ENCODE measurements at regions not wholly inside any gene's neighbourhood (a gene's known extent, or its start where the extent isn't known, plus 50 kb on each side); places are given as distances from the start of the nearest gene placed in this dataset.

DNA sequence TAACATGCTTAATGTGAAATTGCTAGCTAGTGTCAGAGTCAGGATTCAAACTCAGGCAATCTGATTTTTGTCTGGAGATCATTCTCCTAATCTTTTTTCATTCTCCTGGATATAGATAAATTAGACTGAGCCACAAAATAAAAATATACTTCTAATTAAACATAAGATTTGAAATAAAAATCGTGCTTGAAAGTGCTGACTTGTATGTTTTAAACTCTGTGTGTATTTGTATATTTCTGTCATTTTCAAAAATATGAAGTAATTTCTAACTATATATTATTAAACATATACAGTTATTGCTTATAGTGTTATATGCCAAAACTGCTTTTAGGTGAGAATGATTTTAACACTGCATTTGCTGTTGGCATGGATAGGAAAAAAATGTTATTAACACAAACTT, 239.4 kb downstream of the KCNJ2 start:
- intact Hi-C loops (cut with micrococcal nuclease; ENCODE audit: unreplicated experiment), result no loop called here
- TF ChIP-seq, protein P1, sequence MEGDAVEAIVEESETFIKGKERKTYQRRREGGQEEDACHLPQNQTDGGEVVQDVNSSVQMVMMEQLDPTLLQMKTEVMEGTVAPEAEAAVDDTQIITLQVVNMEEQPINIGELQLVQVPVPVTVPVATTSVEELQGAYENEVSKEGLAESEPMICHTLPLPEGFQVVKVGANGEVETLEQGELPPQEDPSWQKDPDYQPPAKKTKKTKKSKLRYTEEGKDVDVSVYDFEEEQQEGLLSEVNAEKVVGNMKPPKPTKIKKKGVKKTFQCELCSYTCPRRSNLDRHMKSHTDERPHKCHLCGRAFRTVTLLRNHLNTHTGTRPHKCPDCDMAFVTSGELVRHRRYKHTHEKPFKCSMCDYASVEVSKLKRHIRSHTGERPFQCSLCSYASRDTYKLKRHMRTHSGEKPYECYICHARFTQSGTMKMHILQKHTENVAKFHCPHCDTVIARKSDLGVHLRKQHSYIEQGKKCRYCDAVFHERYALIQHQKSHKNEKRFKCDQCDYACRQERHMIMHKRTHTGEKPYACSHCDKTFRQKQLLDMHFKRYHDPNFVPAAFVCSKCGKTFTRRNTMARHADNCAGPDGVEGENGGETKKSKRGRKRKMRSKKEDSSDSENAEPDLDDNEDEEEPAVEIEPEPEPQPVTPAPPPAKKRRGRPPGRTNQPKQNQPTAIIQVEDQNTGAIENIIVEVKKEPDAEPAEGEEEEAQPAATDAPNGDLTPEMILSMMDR (conservative IDR thresholded peaks at IDR 0.05), result no peak
- no peak for TF ChIP-seq EZH2 (IDR thresholded peaks at IDR 0.05; ENCODE audit: low read depth)

DNA sequence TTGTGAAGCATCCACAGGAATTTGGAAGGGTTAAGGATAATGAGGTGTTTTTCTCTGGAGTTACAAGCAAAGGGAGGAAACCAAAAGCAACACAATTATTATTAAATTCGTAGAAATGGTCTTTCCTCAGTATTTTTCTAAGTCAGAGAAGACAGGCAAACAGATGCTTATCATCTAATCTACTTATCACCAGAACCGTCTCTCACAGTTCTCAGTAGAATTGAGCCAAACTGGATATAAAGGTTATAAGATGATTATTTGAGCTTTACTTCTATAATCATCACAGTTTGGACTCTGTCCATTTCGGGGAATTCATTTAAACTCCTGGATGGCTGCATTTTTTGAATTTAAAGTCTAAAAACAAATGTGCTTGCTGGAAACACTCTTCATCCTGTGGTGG, 245.0 kb downstream of the KCNJ2 start:
- CTCF ChIA-PET, result no interaction called here
- no peaks in the 10 kb centered on the region for H3K4me1 ChIP-seq (replicated peaks; ENCODE audit: insufficient read depth)
- no peaks in the 10 kb centered on the region for H4K20me1 ChIP-seq (ENCODE audit: insufficient read depth)
- H3K4me3 ChIP-seq, result no peak overlapping the region
- no peaks in the 10 kb centered on the region for H3K36me3 ChIP-seq (ENCODE audit: low read depth)
- no peaks in the 10 kb centered on the region for H3K27me3 ChIP-seq (ENCODE audit: insufficient read depth, low read depth)
- no TSS peak for BruUV-seq (replicated peaks)
- intact Hi-C loops (cut with micrococcal nuclease; ENCODE audit: unreplicated experiment), result no loop called here
- H3F3A ChIP-seq (ENCODE audit: insufficient read depth, low read depth), result no peaks in the 10 kb centered on the region
- H3K9me2 ChIP-seq (ENCODE audit: insufficient read depth), result 0 out of 2 replicates have a peak, but pooled peaks cover 4% of the 10 kb centered on the region
- H3K9me3 ChIP-seq (ENCODE audit: insufficient read depth, low read depth), result no peaks in the 10 kb centered on the region
- no peak overlapping the region for H3K27ac ChIP-seq
- POLR2A ChIA-PET (ENCODE audit: unreplicated experiment), result no interaction called here
- DNase-seq, result no peak
- no peak overlapping the region for H2AFZ ChIP-seq
- TF ChIP-seq, protein P1 (conservative IDR thresholded peaks at IDR 0.05), result no peak
- no peak for TF ChIP-seq EZH2 (IDR thresholded peaks at IDR 0.05; ENCODE audit: low read depth)
- no peak overlapping the region for H3K4me2 ChIP-seq
- H3K79me2 ChIP-seq (ENCODE audit: low read depth), result no peaks in the 10 kb centered on the region

More for the DNA sequence above, 239.4 kb downstream of the KCNJ2 start:
- H3K4me1 ChIP-seq (replicated peaks; ENCODE audit: insufficient read depth), result peaks cover 14% of the 10 kb centered on the region
- no peaks in the 10 kb centered on the region for H3K36me3 ChIP-seq (ENCODE audit: low read depth)
- no peaks in the 10 kb centered on the region for H3K27me3 ChIP-seq (ENCODE audit: insufficient read depth, low read depth)
- no peak overlapping the region for H2AFZ ChIP-seq
- no peak for DNase-seq
- no TSS peak for BruUV-seq (replicated peaks)
- ChIA-PET POLR2A (ENCODE audit: unreplicated experiment) (no interaction called here), CTCF (no interaction called here)
- H3K79me2 ChIP-seq (ENCODE audit: low read depth), result no peaks in the 10 kb centered on the region
- H4K20me1 ChIP-seq (ENCODE audit: insufficient read depth), result no peaks in the 10 kb centered on the region
- H3K4me2 ChIP-seq, result no peak overlapping the region
- H3F3A ChIP-seq (ENCODE audit: insufficient read depth, low read depth), result no peaks in the 10 kb centered on the region
- H3K27ac ChIP-seq, result no peak overlapping the region
- no peak overlapping the region for H3K4me3 ChIP-seq
- H3K9me2 ChIP-seq (ENCODE audit: insufficient read depth), result 0 out of 2 replicates have a peak, but pooled peaks cover 4% of the 10 kb centered on the region
- no peaks in the 10 kb centered on the region for H3K9me3 ChIP-seq (ENCODE audit: insufficient read depth, low read depth)

DNA sequence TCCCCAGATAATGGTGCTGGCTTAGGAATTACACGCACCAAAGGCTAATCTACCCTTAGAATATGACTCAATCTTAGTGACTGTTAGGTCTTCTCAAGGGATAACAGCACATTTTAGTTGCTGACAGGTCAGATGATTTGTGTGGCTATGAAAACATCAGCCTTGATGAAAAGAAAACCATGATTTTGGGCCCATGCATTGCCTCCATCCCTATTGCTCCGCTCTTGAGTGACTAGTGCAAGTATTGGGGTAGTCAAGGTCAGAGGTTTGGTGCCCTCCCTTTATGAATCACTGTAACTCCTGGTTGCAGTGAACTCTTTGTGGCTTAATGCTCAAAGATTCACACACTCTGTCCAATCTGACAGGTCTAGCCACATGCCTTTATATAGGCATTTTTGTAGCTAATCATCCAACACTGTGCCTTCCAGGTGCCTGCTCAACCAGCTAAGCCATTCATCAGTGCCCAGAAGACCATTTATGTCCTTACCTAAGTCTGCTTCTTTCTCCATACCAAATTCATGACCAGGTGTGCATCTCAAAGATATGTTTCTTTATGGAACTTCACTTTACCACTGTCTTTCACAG, 251.6 kb downstream of the KCNJ2 start:
- no peak overlapping the region for H2AFZ ChIP-seq
- no peaks in the 10 kb centered on the region for H3K9me3 ChIP-seq (ENCODE audit: insufficient read depth, low read depth)
- no peaks in the 10 kb centered on the region for H3K4me1 ChIP-seq (replicated peaks; ENCODE audit: insufficient read depth)
- TF ChIP-seq, protein P1 (conservative IDR thresholded peaks at IDR 0.05), result no peak
- TF ChIP-seq EZH2 (IDR thresholded peaks at IDR 0.05; ENCODE audit: low read depth), result no peak
- ChIA-PET POLR2A (ENCODE audit: unreplicated experiment) (no interaction called here), CTCF (no interaction called here)
- H3F3A ChIP-seq (ENCODE audit: insufficient read depth, low read depth), result no peaks in the 10 kb centered on the region
- no peak overlapping the region for H3K4me2 ChIP-seq
- peak in 1 of 2 experiments; percentile 48 for DNase-seq
- H3K79me2 ChIP-seq (ENCODE audit: low read depth), result no peaks in the 10 kb centered on the region
- intact Hi-C loops (cut with micrococcal nuclease; ENCODE audit: unreplicated experiment), result no loop called here
- H3K4me3 ChIP-seq, result no peak overlapping the region
- no peaks in the 10 kb centered on the region for H3K9me2 ChIP-seq (ENCODE audit: insufficient read depth)
- H4K20me1 ChIP-seq (ENCODE audit: insufficient read depth), result no peaks in the 10 kb centered on the region
- H3K27ac ChIP-seq, result no peak overlapping the region
- H3K36me3 ChIP-seq (ENCODE audit: low read depth), result no peaks in the 10 kb centered on the region
- no TSS peak for BruUV-seq (replicated peaks)
- H3K27me3 ChIP-seq (ENCODE audit: insufficient read depth, low read depth), result no peaks in the 10 kb centered on the region

Measured in PC-9 (cell line).